Stimulated activated CD4-positive, alpha-beta T cell treated with anti-CD3 and anti-CD28 coated beads, Interleukin-4, amount 100 ng/mL, for 1 hour (primary cell): ENCODE measurements at regions not wholly inside any gene's neighbourhood (a gene's known extent, or its start where the extent isn't known, plus 50 kb on each side); places are given as distances from the start of the nearest gene placed in this dataset.

Experiments
- DNase-seq: peaks from one replicate; pipeline ENCODE4 v3.0.0-alpha.2; 2020

GRCh38 chr5:110085826-110086225, 396.1 kb downstream of the MAN2A1 start:
- DNase-seq, result no peak

GRCh38 chr5:110086658-110087388, 397.1 kb downstream of the MAN2A1 start:
- DNase-seq, result peak; percentile 37

GRCh38 chr5:110087829-110088228, 398.1 kb downstream of the MAN2A1 start:
- no peak for DNase-seq

- no peak for DNase-seq
Observed at GRCh38 chr5:110088676-110089436, 399.1 kb downstream of the MAN2A1 start.

GRCh38 chr5:110092955-110093785, 403.4 kb downstream of the MAN2A1 start:
- no peak for DNase-seq

GRCh38 chr5:110094109-110094508, 404.4 kb downstream of the MAN2A1 start:
- no peak for DNase-seq

- no peak for DNase-seq
Observed at GRCh38 chr5:110094548-110094947, 404.8 kb downstream of the MAN2A1 start.

GRCh38 chr5:110096419-110096818, 406.7 kb downstream of the MAN2A1 start:
- no peak for DNase-seq

- DNase-seq, result no peak
Observed at GRCh38 chr5:110099572-110099971, 409.8 kb downstream of the MAN2A1 start.

- no peak for DNase-seq
Observed at GRCh38 chr5:110103081-110103480, 413.4 kb downstream of the MAN2A1 start.

- no peak for DNase-seq
Observed at GRCh38 chr5:110104060-110104725, 414.5 kb downstream of the MAN2A1 start.

GRCh38 chr5:110104726-110105669, 415.3 kb downstream of the MAN2A1 start:
- DNase-seq, result no peak

GRCh38 chr5:110105692-110106091, 416.0 kb downstream of the MAN2A1 start:
- no peak for DNase-seq

- no peak for DNase-seq
Observed at GRCh38 chr5:110106750-110107149, 417.0 kb downstream of the MAN2A1 start.

GRCh38 chr5:110108520-110108919, 418.8 kb downstream of the MAN2A1 start:
- no peak for DNase-seq

GRCh38 chr5:110109667-110110066, 419.9 kb downstream of the MAN2A1 start:
- no peak for DNase-seq

GRCh38 chr5:110112348-110112747, 422.6 kb downstream of the MAN2A1 start:
- DNase-seq, result no peak

GRCh38 chr5:110115503-110115902, 425.8 kb downstream of the MAN2A1 start:
- DNase-seq, result no peak

- DNase-seq, result no peak
Observed at GRCh38 chr5:110116539-110116938, 426.8 kb downstream of the MAN2A1 start.

GRCh38 chr5:110134963-110135935, 445.5 kb downstream of the MAN2A1 start:
- DNase-seq, result no peak
